K562 (cell line): ENCODE measurements at regions not wholly inside any gene's neighbourhood (a gene's known extent, or its start where the extent isn't known, plus 50 kb on each side); places are given as distances from the start of the nearest gene placed in this dataset.
A peak's percentile ranks its signal among the peaks of the same experiment; 100 is the strongest.

Experiments used
- ADNP ChIP-seq: fragments of 200-800 bp; sonication (Bioruptor generic); IDR thresholded peaks from 2 replicates; pipeline ENCODE4 v1.6.1; 2016; ENCODE audit warnings: missing genetic modification characterization, missing compliant biosample characterization
- ATF2 ChIP-seq: sonication (generic); formaldehyde crosslinking; IDR thresholded peaks from 2 replicates; pipeline ENCODE4 v1.8.1; 2022; ENCODE audit warnings: missing genetic modification reagents
- CHAMP1 ChIP-seq: fragments of 450-650 bp; IDR thresholded peaks from 2 replicates; pipeline ENCODE4 v1.6.1; 2016; ENCODE audit warnings: mild to moderate bottlenecking
- CHD1 ChIP-seq: fragments of 200-600 bp; sonication (generic); IDR thresholded peaks from one replicate; pipeline ENCODE4 v1.6.1; 2012; ENCODE audit warnings: mild to moderate bottlenecking, moderate library complexity, low read length, inconsistent platforms
- CHD2 ChIP-seq: IDR thresholded peaks from 2 replicates; pipeline ENCODE4 v1.6.1; 2011; ENCODE audit warnings: low read depth, low read length
- DPF2 ChIP-seq: fragments of 450-650 bp; IDR thresholded peaks from 2 replicates; pipeline ENCODE4 v1.6.1; 2016
- HEY1 ChIP-seq: fragments of 250-450 bp; sonication (Bioruptor Pico); IDR thresholded peaks from 2 replicates; pipeline ENCODE4 v1.5.0; 2020; ENCODE audit warnings: mild to moderate bottlenecking, moderate library complexity, borderline replicate concordance
- HNRNPLL ChIP-seq: fragments of 200-400 bp; formaldehyde crosslinking; IDR thresholded peaks from 2 replicates; pipeline ENCODE4 v1.6.1; 2017; ENCODE audit warnings: low read length, low read depth, mild to moderate bottlenecking; ENCODE audit not compliant: poor library complexity, severe bottlenecking
- NONO ChIP-seq, 2 experiments: fragments of 200-400 bp in 1 of 2; fragments of 450-650 bp in 1 of 2; formaldehyde crosslinking in 1 of 2; IDR thresholded peaks; 2 replicates each; pipeline ENCODE4 v1.6.1; 2017; ENCODE audit warnings: low read depth in 2 of 2, mild to moderate bottlenecking in 2 of 2, moderate library complexity in 2 of 2, low read length in 1 of 2
- PHF8 ChIP-seq: fragments of 200-600 bp; sonication (generic); IDR thresholded peaks from 2 replicates; pipeline ENCODE4 v1.6.1; 2012; ENCODE audit warnings: mixed run types, mild to moderate bottlenecking, inconsistent platforms, low read length, moderate library complexity, borderline replicate concordance
- SRF ChIP-seq, 2 experiments: fragments of 250-450, 450-650 bp in 1 of 2; sonication (Bioruptor Pico) in 1 of 2; sonication (generic) in 1 of 2; formaldehyde crosslinking; IDR thresholded peaks; 2 replicates each; pipeline versions ENCODE4 v1.5.0 to v1.5.1; 2020 to 2022; ENCODE audit warnings: mild to moderate bottlenecking in 1 of 2, missing genetic modification reagents in 1 of 2
- TAL1 ChIP-seq: fragments of 450-650 bp; IDR thresholded peaks from 2 replicates; pipeline ENCODE4 v1.6.1; 2016; ENCODE audit warnings: mild to moderate bottlenecking
- ZNF77 ChIP-seq: fragments of 250-450 bp; sonication (Bioruptor Pico); IDR thresholded peaks from 2 replicates; pipeline ENCODE4 v1.5.0; 2020
- TF ChIP-seq, protein P1 (sequence below): fragments of 250-450 bp; sonication (Bioruptor Pico); IDR thresholded peaks from 2 replicates; pipeline ENCODE4 v1.4.0; 2020; ENCODE audit warnings: mild to moderate bottlenecking, moderate library complexity, borderline replicate concordance
- TF ChIP-seq, protein P2 (sequence below), 2 experiments: IDR thresholded peaks in 1 of 2; conservative IDR thresholded peaks in 1 of 2; 2 replicates each; pipeline ENCODE4 v1.6.1; 2016; ENCODE audit warnings: low read depth in 2 of 2, mild to moderate bottlenecking in 1 of 2, missing compliant biosample characterization in 1 of 2, missing genetic modification characterization in 1 of 2, moderate library complexity in 1 of 2

- TF ChIP-seq, protein P1, sequence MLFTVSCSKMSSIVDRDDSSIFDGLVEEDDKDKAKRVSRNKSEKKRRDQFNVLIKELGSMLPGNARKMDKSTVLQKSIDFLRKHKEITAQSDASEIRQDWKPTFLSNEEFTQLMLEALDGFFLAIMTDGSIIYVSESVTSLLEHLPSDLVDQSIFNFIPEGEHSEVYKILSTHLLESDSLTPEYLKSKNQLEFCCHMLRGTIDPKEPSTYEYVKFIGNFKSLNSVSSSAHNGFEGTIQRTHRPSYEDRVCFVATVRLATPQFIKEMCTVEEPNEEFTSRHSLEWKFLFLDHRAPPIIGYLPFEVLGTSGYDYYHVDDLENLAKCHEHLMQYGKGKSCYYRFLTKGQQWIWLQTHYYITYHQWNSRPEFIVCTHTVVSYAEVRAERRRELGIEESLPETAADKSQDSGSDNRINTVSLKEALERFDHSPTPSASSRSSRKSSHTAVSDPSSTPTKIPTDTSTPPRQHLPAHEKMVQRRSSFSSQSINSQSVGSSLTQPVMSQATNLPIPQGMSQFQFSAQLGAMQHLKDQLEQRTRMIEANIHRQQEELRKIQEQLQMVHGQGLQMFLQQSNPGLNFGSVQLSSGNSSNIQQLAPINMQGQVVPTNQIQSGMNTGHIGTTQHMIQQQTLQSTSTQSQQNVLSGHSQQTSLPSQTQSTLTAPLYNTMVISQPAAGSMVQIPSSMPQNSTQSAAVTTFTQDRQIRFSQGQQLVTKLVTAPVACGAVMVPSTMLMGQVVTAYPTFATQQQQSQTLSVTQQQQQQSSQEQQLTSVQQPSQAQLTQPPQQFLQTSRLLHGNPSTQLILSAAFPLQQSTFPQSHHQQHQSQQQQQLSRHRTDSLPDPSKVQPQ (CRISPR knock-in tag), result peak; percentile 89; the same call in 1 of the 2 replicates
- TF ChIP-seq, protein P2, sequence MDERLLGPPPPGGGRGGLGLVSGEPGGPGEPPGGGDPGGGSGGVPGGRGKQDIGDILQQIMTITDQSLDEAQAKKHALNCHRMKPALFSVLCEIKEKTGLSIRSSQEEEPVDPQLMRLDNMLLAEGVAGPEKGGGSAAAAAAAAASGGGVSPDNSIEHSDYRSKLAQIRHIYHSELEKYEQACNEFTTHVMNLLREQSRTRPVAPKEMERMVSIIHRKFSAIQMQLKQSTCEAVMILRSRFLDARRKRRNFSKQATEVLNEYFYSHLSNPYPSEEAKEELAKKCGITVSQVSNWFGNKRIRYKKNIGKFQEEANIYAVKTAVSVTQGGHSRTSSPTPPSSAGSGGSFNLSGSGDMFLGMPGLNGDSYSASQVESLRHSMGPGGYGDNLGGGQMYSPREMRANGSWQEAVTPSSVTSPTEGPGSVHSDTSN (CRISPR knock-in tag; IDR thresholded peaks at IDR 0.05; ENCODE audit: low read depth), result no peak
- TF ChIP-seq, protein P2 (tag; conservative IDR thresholded peaks at IDR 0.05; ENCODE audit: low read depth), result peak; percentile 91
- no peak for TF ChIP-seq HNRNPLL
- TF ChIP-seq CHD1, result no peak
- no peak for TF ChIP-seq NONO (IDR thresholded peaks at IDR 0.05; ENCODE audit: low read depth in 2 of 2, low read length in 1 of 2)
- TF ChIP-seq TAL1, result no peak
- no peak for TF ChIP-seq CHD2
- peak; percentile 81 to 98; a peak in 3 of 4 replicates for TF ChIP-seq SRF (CRISPR knock-in tag; IDR thresholded peaks at IDR 0.05)
- no peak for TF ChIP-seq PHF8
- TF ChIP-seq DPF2, result peak; percentile 69; the same call in 1 of the 2 replicates
- TF ChIP-seq HEY1 (CRISPR knock-in tag), result peak; percentile 93
- TF ChIP-seq ZNF77 (CRISPR knock-in tag), result no peak
- TF ChIP-seq ATF2, result no peak
- no peak for TF ChIP-seq CHAMP1
- TF ChIP-seq ADNP (tag), result no peak
Observed at GRCh38 chr15:58352026-58352929, 79.5 kb upstream of the LIPC start (continued).
